GM19324 (cell line): ENCODE measurements at regions not wholly inside any gene's neighbourhood (a gene's known extent, or its start where the extent isn't known, plus 50 kb on each side); places are given as distances from the start of the nearest gene placed in this dataset.

ENCODE experiments used
- ATAC-seq: cut with Tn5 transposase; IDR thresholded peaks from one replicate; pipeline ENCODE4 v1.9.1; 2021; ENCODE audit warnings: mild to moderate bottlenecking, moderate library complexity; ENCODE audit not compliant: unreplicated experiment, low FRiP score

- ATAC-seq: no peak
These were observed 292.5 kb downstream of the ETAA1 start for GRCh38 chr2:67689651-67690050.

- no peak for ATAC-seq
These were observed 297.3 kb downstream of the ETAA1 start for GRCh38 chr2:67694445-67694844.

DNA sequence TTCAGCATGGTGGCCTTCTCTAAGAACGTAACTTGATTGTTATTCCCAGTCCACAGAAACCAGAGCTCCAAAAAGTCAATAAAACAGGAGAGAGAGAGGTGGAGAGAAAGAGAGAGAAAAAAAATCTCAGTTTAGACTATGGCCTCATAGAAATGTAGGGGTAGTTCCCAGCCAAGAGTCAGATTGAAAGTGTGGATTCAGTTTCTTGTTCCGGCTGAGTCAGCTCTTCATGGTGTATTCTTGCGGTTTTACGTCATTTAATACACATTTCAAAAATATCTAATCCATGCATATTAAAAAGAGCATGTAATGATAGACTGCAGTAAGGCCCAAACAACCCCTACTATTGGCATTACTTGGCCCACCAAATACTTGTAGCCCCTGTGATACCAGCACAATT, 303.9 kb downstream of the ETAA1 start:
- no peak for ATAC-seq

GRCh38 chr2:67702284-67702683, 305.2 kb downstream of the ETAA1 start:
- no peak for ATAC-seq

- ATAC-seq: no peak
These were observed 305.8 kb downstream of the ETAA1 start for GRCh38 chr2:67702937-67703336.

GRCh38 chr2:67706082-67706481, 308.9 kb downstream of the ETAA1 start:
- no peak for ATAC-seq

DNA sequence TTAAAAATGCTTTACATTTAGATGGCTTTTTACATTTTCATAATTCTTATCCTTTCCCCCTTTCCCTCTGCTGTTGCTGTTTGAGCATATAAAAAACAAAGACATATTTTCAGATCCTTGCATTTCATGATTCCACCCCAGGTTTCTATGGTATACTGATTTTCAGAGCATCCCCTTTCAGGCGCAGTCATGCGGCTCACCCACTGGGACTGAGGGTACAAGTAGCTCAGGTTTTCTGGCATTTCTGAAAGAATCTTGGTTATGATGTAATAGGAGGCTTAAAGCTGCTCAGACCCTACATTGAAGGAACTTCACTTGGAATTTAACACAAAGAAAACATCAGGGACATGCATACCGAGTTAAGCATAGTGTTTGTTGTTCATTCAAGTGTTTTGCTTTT, 310.8 kb downstream of the ETAA1 start:
- ATAC-seq: no peak

DNA sequence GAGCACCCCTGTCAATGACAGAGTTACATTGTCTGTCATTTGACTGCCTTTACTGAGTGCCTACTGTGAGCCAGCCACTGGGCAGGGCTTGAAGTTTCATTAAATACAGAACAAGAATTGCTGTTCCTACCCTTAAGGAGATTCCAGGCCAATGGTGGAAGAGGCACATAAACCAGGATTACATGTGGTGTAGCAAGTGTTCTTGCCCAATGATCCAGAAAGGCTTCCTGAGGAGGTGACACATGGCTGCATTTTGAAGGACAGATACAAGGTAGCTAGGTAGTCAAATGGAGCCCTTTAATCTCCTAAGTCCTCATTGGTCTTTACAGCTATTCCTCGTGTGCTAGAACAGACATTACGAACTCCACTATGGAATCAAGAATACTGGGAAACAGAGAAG, 312.7 kb downstream of the ETAA1 start:
- no peak for ATAC-seq

GRCh38 chr2:67712484-67712883, 315.4 kb downstream of the ETAA1 start:
- no peak for ATAC-seq

DNA sequence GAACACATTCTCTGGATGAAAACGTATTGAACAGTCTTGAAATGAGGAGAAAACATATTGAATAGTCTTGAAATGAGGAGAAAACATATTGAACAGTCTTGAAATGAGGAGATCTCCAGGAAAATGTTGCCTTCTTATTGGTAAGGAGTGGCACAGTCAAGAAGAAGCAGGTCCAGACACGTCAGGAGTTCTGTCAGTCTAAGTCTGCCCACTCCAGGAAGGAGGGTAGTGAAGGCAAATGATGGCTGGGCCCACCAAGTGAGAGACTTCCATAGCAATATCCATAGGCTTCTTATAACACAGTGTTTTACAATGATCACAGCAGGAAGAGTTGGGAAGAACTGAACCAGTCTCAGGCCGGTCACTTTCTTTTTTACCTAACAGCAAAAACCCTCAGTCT, 316.2 kb downstream of the ETAA1 start:
- no peak for ATAC-seq

- no peak for ATAC-seq
These were observed 319.8 kb downstream of the ETAA1 start for GRCh38 chr2:67716895-67717396.

- no peak for ATAC-seq
These were observed 320.6 kb downstream of the ETAA1 start for GRCh38 chr2:67717692-67718091.

DNA sequence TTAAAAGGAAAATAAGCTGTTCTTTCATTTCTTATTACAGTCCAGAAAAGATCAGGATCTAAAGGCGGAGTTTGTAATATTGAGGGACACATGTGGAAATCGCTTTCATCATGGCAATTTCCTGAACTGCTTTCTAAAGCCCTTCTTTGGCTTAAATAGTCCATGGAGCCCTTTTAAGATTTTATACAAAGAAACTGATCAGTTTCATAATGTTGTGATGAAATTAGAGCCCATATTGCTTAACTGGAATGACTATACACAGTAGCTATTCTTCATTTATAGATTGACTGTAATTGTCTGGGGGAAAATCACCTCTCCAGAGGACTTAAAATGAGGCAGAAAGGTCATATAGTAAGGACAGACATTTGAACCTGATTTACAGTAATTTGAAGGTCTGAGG, 322.2 kb downstream of the ETAA1 start:
- ATAC-seq: no peak

GRCh38 chr2:67721516-67721915, 324.4 kb downstream of the ETAA1 start:
- no peak for ATAC-seq

GRCh38 chr2:67724261-67724660, 327.1 kb downstream of the ETAA1 start:
- ATAC-seq: no peak

GRCh38 chr2:67725731-67726130, 328.6 kb downstream of the ETAA1 start:
- no peak for ATAC-seq

- ATAC-seq: no peak
These were observed 329.3 kb downstream of the ETAA1 start for GRCh38 chr2:67726416-67726815.

DNA sequence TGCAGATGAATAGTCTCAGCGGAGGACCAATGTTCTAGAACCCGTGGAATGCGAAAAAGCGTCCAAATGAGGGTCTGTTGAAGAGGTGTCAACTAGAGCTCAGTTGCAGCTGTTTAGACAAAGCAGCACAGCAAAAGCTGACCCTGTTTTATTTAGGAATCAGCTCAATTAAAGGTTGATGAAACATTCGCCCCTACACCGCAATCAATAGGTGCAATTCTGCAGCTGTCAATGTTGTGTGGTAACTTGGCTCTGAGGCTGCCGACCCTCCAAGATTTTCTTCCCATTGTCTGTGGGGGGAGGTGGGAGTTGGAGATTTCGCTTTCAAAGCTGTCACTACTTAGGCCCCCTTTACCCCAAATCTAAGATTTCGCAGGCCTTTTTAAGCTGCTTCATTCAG, 330.0 kb downstream of the ETAA1 start:
- no peak for ATAC-seq

- no peak for ATAC-seq
These were observed 330.5 kb downstream of the ETAA1 start for GRCh38 chr2:67727623-67728022.

- ATAC-seq: no peak
These were observed 332.3 kb downstream of the ETAA1 start for GRCh38 chr2:67729474-67729873.

DNA sequence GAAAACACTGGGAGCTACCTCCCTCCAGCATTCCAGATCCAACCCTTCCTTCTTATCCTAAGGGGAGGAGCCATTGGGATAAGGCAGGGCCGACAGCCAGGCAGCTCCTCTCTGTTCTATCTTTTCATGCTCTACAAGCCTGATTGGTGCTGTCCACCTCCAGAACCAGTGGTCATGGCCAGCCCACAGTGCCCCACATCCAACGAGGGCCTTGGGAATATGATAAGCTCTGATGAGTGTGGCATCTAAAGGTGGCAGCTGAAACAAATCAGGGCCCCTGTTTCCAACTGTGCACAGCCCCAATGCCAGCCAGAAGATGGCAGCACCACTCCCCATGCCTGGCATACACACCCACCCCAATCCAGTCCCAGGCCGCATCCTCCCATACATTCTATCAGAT, 329.3 kb downstream of the C1D start:
- no peak for ATAC-seq

- ATAC-seq: no peak
These were observed 310.6 kb downstream of the C1D start for GRCh38 chr2:67752199-67752598.

GRCh38 chr2:67752969-67753368, 309.8 kb downstream of the C1D start:
- ATAC-seq: no peak
